ENCODE measurements at regions not wholly inside any gene's neighbourhood (a gene's known extent, or its start where the extent isn't known, plus 50 kb on each side); places are given as distances from the start of the nearest gene placed in this dataset.

- Histone ChIP-seq H3K4me1 (ENCODE audit: control insufficient read depth in 1 of 2, insufficient read depth in 2 of 2, low read depth in 1 of 2, low read length in 1 of 2) (no peaks in the 10 kb centered on the region), H3F3A (replicated peaks; ENCODE audit: insufficient read depth) (no peaks in the 10 kb centered on the region), H3K4me3 (ENCODE audit: low read depth in 2 of 2, low read length in 1 of 2) (no peak overlapping the region), H3K79me2 (ENCODE audit: insufficient read depth) (no peaks in the 10 kb centered on the region), H3K36me3 (replicated peaks in 1 of 2; ENCODE audit: control insufficient read depth in 1 of 2, insufficient read depth in 2 of 2, low read length in 1 of 2) (no peaks in the 10 kb centered on the region), H4K20me1 (ENCODE audit: insufficient read depth) (no peaks in the 10 kb centered on the region), H3K9me2 (no peaks in the 10 kb centered on the region), H3K27me3 (ENCODE audit: insufficient read depth) (no peaks in the 10 kb centered on the region), H3K9ac (no peak overlapping the region), H3K27ac (ENCODE audit: low read depth in 2 of 2, low read length in 1 of 2) (no peak overlapping the region), H3K4me2 (no peak overlapping the region), H2AFZ (ENCODE audit: low read depth) (no peak overlapping the region), H3K9me3 (peaks cover 9% of the 10 kb centered on the region; the same call in 1 of the 2 replicates)
- CTCF ChIA-PET = interaction anchor here (0.6 to 3.2 kb wide), 19 partner anchors 8 to 517 kb away, joined by 3 to 11 read pairs (median 4); no protein-coding TSS in a partner anchor
- POLR2A ChIA-PET = no interaction called here
- DNase-seq = no peak
- TF ChIP-seq POLR2AphosphoS5 (IDR thresholded peaks at IDR 0.05; ENCODE audit: low read depth, low read length) = no peak
- no peak for TF ChIP-seq RFX5 (IDR thresholded peaks at IDR 0.05; ENCODE audit: low read length)
- TF ChIP-seq FOXJ3 (CRISPR knock-in tag; IDR thresholded peaks at IDR 0.05) = no peak
- TF ChIP-seq PBX3 (IDR thresholded peaks at IDR 0.05) = no peak
- no peak for TF ChIP-seq NFIC (IDR thresholded peaks at IDR 0.05; ENCODE audit: borderline replicate concordance)
- no peak for TF ChIP-seq GABPA (IDR thresholded peaks at IDR 0.05; ENCODE audit: low read depth)
- no peak for TF ChIP-seq YY1 (IDR thresholded peaks at IDR 0.05; ENCODE audit: low read depth)
- TF ChIP-seq USF2 (IDR thresholded peaks at IDR 0.05; ENCODE audit: borderline replicate concordance, low read depth, low read length) = no peak
- TF ChIP-seq, protein P1, sequence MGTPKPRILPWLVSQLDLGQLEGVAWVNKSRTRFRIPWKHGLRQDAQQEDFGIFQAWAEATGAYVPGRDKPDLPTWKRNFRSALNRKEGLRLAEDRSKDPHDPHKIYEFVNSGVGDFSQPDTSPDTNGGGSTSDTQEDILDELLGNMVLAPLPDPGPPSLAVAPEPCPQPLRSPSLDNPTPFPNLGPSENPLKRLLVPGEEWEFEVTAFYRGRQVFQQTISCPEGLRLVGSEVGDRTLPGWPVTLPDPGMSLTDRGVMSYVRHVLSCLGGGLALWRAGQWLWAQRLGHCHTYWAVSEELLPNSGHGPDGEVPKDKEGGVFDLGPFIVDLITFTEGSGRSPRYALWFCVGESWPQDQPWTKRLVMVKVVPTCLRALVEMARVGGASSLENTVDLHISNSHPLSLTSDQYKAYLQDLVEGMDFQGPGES (IDR thresholded peaks at IDR 0.05; ENCODE audit: low read depth, low read length) = no peak
- no peak for TF ChIP-seq EZH2phosphoT487 (IDR thresholded peaks at IDR 0.05; ENCODE audit: borderline replicate concordance, low read depth)
- no peak for TF ChIP-seq REST (IDR thresholded peaks at IDR 0.05; ENCODE audit: low read depth, low read length)
- no peak for TF ChIP-seq ELF1 (IDR thresholded peaks at IDR 0.05)
- 53% methylated on average over 3 of the region's 3 CpGs for WGBS (ENCODE audit: low lambda C conversion rate)
Measured at GRCh38 chr10:81179324-81179723, 641.6 kb downstream of the SH2D4B start.
